ENCODE measurements at regions not wholly inside any gene's neighbourhood (a gene's known extent, or its start where the extent isn't known, plus 50 kb on each side); places are given as distances from the start of the nearest gene placed in this dataset.

DNA sequence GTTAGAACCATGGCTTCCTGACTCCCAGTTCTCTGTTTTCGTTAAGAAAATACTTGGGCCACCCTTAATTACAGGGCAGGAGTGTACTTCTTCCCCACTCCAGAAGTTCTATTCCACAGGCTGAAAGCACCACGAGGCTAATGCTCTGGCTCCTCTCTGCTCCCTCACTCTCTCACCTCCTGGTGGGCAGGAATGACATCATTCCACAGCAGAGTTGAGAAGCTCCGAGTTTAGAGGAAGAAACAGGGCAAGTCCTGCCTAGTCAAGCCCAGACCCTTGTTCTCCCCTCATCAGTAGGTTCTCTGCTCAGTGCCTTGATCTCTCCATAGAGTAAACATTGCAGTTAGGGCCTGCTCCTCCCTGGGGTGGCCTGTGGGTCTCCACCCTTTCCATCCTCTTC is 343.8 kb upstream of the CLNK start:
- TF ChIP-seq CTCF (IDR thresholded peaks at IDR 0.05), result no peak
- TF ChIP-seq POLR2A (IDR thresholded peaks at IDR 0.05), result no peak

All from body of pancreas (tissue), 4 donors.